Epithelial cell of esophagus (primary cell): ENCODE measurements at regions not wholly inside any gene's neighbourhood (a gene's known extent, or its start where the extent isn't known, plus 50 kb on each side); places are given as distances from the start of the nearest gene placed in this dataset.

ENCODE experiments used
- DNase-seq: peaks from one replicate; pipeline ENCODE4 v3.0.0; 2010; ENCODE audit warnings: low read depth
- H3K4me3 ChIP-seq: 2 replicates; pipeline ENCODE4 v1.5.1; 2011; ENCODE audit warnings: mild to moderate bottlenecking, low read length, control low read depth
- CTCF ChIP-seq: IDR thresholded peaks from 2 replicates; pipeline ENCODE4 v1.5.1; 2011; ENCODE audit warnings: low read depth, mild to moderate bottlenecking, low read length, control low read depth, inconsistent platforms; ENCODE audit not compliant: insufficient read depth; ENCODE audit errors: missing control alignments

GRCh38 chr3:117587416-117587815, 877.8 kb downstream of the TUSC7 start:
- DNase-seq, result no peak
- H3K4me3 ChIP-seq, result no peak overlapping the region
- TF ChIP-seq CTCF, result no peak

GRCh38 chr3:117589454-117589853, 879.9 kb downstream of the TUSC7 start:
- no peak overlapping the region for H3K4me3 ChIP-seq
- no peak for TF ChIP-seq CTCF
- DNase-seq, result no peak

GRCh38 chr3:117595615-117596014, 886.0 kb downstream of the TUSC7 start:
- TF ChIP-seq CTCF, result no peak
- no peak for DNase-seq

GRCh38 chr3:117596503-117596902, 886.9 kb downstream of the TUSC7 start:
- no peak for DNase-seq
- no peak overlapping the region for H3K4me3 ChIP-seq
- no peak for TF ChIP-seq CTCF

More at GRCh38 chr3:117595615-117596014, 886.0 kb downstream of the TUSC7 start:
- no peak overlapping the region for H3K4me3 ChIP-seq

- no peak for TF ChIP-seq CTCF
- H3K4me3 ChIP-seq, result no peak overlapping the region
- DNase-seq, result no peak
These were observed 888.3 kb downstream of the TUSC7 start for GRCh38 chr3:117597865-117598264.

GRCh38 chr3:117600112-117600511, 890.5 kb downstream of the TUSC7 start:
- H3K4me3 ChIP-seq, result no peak overlapping the region
- DNase-seq, result peak; percentile 48
- no peak for TF ChIP-seq CTCF

GRCh38 chr3:117600666-117601065, 891.1 kb downstream of the TUSC7 start:
- peak; percentile 20 for DNase-seq
- no peak for TF ChIP-seq CTCF
- no peak overlapping the region for H3K4me3 ChIP-seq
